OCI-LY1 (cell line): ENCODE measurements at regions not wholly inside any gene's neighbourhood (a gene's known extent, or its start where the extent isn't known, plus 50 kb on each side); places are given as distances from the start of the nearest gene placed in this dataset.

Source experiments
- H2AFZ ChIP-seq: fragments of 200-600 bp; sonication (generic), shearing (Covaris generic); 2 replicates; pipeline ENCODE4 v1.6.0; 2014; ENCODE audit warnings: antibody characterized with exemption, mild to moderate bottlenecking, low read length
- H3F3A ChIP-seq: fragments of 200-600 bp; sonication (generic), shearing (Covaris generic); 2 replicates; pipeline ENCODE4 v1.6.0; 2014; ENCODE audit warnings: mild to moderate bottlenecking, antibody characterized with exemption, low read length, moderate library complexity; ENCODE audit not compliant: insufficient read depth
- H3K27ac ChIP-seq: fragments of 200-600 bp; sonication (generic); 2 replicates; pipeline ENCODE4 v1.5.1; 2014; ENCODE audit warnings: low read length, mixed run types, mild to moderate bottlenecking, low read depth; ENCODE audit not compliant: poor library complexity, severe bottlenecking
- H3K27me3 ChIP-seq: fragments of 200-600 bp; sonication (generic); 2 replicates; pipeline ENCODE4 v1.6.0; 2014; ENCODE audit warnings: antibody characterized with exemption, mild to moderate bottlenecking, low read length, moderate library complexity; ENCODE audit not compliant: insufficient read depth
- H3K36me3 ChIP-seq: fragments of 200-600 bp; sonication (generic); 2 replicates; pipeline ENCODE4 v1.6.1; 2014; ENCODE audit warnings: mild to moderate bottlenecking, antibody characterized with exemption, low read length, moderate library complexity, mixed read lengths; ENCODE audit not compliant: insufficient read depth
- H3K4me1 ChIP-seq: fragments of 200-600 bp; sonication (generic); 2 replicates; pipeline ENCODE4 v1.5.1; 2014; ENCODE audit warnings: mild to moderate bottlenecking, low read length, moderate library complexity; ENCODE audit not compliant: insufficient read depth, severe bottlenecking
- H3K4me2 ChIP-seq: fragments of 200-600 bp; sonication (generic), shearing (Covaris generic); 2 replicates; pipeline ENCODE4 v1.6.1; 2014; ENCODE audit warnings: low read length
- H3K4me3 ChIP-seq: fragments of 200-600 bp; sonication (generic); 2 replicates; pipeline ENCODE4 v1.5.1; 2014; ENCODE audit warnings: low read length, low read depth, mild to moderate bottlenecking, mixed read lengths; ENCODE audit not compliant: poor library complexity, severe bottlenecking
- H3K79me2 ChIP-seq: fragments of 200-600 bp; shearing (Covaris generic); 2 replicates; pipeline ENCODE4 v1.6.1; 2016; ENCODE audit warnings: mixed run types, low read length, mixed read lengths; ENCODE audit not compliant: insufficient read depth
- H3K9ac ChIP-seq: fragments of 200-600 bp; sonication (generic), shearing (Covaris generic); 2 replicates; pipeline ENCODE4 v1.6.1; 2014; ENCODE audit warnings: mild to moderate bottlenecking, low read length, mixed read lengths
- H3K9me2 ChIP-seq: fragments of 200-600 bp; sonication (generic), shearing (Covaris generic); 2 replicates; pipeline ENCODE4 v1.6.1; 2014; ENCODE audit warnings: low read depth, mild to moderate bottlenecking, low read length, mixed read lengths
- H3K9me3 ChIP-seq: fragments of 200-600 bp; shearing (Covaris generic); 2 replicates; pipeline ENCODE4 v1.6.1; 2014; ENCODE audit warnings: low read length, mixed read lengths
- H4K20me1 ChIP-seq: fragments of 200-600 bp; sonication (generic), shearing (Covaris generic); 2 replicates; pipeline ENCODE4 v1.6.0; 2016; ENCODE audit warnings: mild to moderate bottlenecking, low read length; ENCODE audit not compliant: insufficient read depth
- EZH2 ChIP-seq: fragments of 200-600 bp; sonication (generic), shearing (Covaris generic); IDR thresholded peaks from 2 replicates; pipeline ENCODE4 v1.8.0; 2017; ENCODE audit warnings: borderline replicate concordance, mixed run types, mild to moderate bottlenecking, antibody characterized with exemption, low read length, moderate library complexity, mixed read lengths
- TF ChIP-seq, protein P1 (sequence below): fragments of 200-600 bp; sonication (generic), shearing (Covaris generic); IDR thresholded peaks from 2 replicates; pipeline ENCODE4 v1.5.1; 2017; ENCODE audit warnings: mild to moderate bottlenecking, antibody characterized with exemption, low read length, moderate library complexity, mixed read lengths

DNA sequence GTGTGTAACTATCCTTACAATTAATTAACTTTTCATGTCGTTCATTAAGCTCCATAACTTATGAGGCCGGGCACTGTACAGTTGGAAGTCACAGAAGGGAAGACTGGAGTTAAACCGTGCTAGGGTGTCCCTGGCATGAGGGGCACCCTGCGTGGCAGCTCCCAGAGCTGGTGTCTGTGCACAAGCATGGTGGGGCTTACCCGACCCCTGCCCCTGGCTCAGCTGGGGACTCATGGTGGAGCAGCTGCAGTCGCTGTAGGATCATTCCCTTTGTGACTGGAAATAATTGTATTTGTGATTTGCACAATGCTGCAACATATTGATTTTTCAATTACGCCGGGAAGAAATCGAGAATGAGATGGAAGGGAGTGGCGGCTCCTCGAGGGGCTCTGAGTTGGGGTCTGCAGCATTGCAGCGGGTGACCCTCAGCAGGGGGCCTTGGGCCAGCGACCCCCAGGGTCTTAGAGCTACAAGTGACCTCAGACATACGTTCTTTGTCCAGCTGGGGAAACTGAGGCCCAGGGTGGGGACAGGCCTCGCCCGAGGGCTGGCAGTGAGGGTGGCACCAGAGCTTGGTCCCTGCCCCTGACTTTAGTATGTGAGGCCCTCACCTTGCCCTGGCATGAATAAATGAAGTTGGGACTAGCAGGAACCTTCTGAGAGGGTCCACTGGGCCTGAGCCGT, 125.4 kb downstream of the KIF26A start:
- H4K20me1 ChIP-seq = no peaks in the 10 kb centered on the region
- no peaks in the 10 kb centered on the region for H3K36me3 ChIP-seq
- no peak overlapping the region for H3K4me2 ChIP-seq
- H3K9me2 ChIP-seq = no peaks in the 10 kb centered on the region; the same call in 1 of the 2 replicates
- no peak overlapping the region for H3K27ac ChIP-seq
- no peaks in the 10 kb centered on the region for H3K79me2 ChIP-seq
- H3K4me3 ChIP-seq = no peak overlapping the region
- no peaks in the 10 kb centered on the region for H3K9me3 ChIP-seq
- no peaks in the 10 kb centered on the region for H3K4me1 ChIP-seq
- no peak overlapping the region for H2AFZ ChIP-seq
- H3F3A ChIP-seq = no peaks in the 10 kb centered on the region
- peaks cover 3% of the 10 kb centered on the region; the same call in 1 of the 2 replicates for H3K27me3 ChIP-seq
- H3K9ac ChIP-seq = no peak overlapping the region
- TF ChIP-seq, protein P1, sequence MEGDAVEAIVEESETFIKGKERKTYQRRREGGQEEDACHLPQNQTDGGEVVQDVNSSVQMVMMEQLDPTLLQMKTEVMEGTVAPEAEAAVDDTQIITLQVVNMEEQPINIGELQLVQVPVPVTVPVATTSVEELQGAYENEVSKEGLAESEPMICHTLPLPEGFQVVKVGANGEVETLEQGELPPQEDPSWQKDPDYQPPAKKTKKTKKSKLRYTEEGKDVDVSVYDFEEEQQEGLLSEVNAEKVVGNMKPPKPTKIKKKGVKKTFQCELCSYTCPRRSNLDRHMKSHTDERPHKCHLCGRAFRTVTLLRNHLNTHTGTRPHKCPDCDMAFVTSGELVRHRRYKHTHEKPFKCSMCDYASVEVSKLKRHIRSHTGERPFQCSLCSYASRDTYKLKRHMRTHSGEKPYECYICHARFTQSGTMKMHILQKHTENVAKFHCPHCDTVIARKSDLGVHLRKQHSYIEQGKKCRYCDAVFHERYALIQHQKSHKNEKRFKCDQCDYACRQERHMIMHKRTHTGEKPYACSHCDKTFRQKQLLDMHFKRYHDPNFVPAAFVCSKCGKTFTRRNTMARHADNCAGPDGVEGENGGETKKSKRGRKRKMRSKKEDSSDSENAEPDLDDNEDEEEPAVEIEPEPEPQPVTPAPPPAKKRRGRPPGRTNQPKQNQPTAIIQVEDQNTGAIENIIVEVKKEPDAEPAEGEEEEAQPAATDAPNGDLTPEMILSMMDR = no peak
- TF ChIP-seq EZH2 = no peak

GRCh38 chr14:104264495-104265265, 126.3 kb downstream of the KIF26A start:
- no peak overlapping the region for H3K27ac ChIP-seq
- H3K9ac ChIP-seq = no peak overlapping the region
- H4K20me1 ChIP-seq = no peaks in the 10 kb centered on the region
- peaks cover 3% of the 10 kb centered on the region; the same call in 1 of the 2 replicates for H3K27me3 ChIP-seq
- H3K4me2 ChIP-seq = no peak overlapping the region
- H2AFZ ChIP-seq = no peak overlapping the region
- no peaks in the 10 kb centered on the region; the same call in 1 of the 2 replicates for H3K9me2 ChIP-seq
- H3K9me3 ChIP-seq = no peaks in the 10 kb centered on the region
- no peak overlapping the region for H3K4me3 ChIP-seq
- H3F3A ChIP-seq = no peaks in the 10 kb centered on the region
- no peaks in the 10 kb centered on the region for H3K79me2 ChIP-seq
- H3K36me3 ChIP-seq = no peaks in the 10 kb centered on the region
- TF ChIP-seq EZH2 = no peak
- TF ChIP-seq, protein P1 = no peak
- H3K4me1 ChIP-seq = no peaks in the 10 kb centered on the region

DNA sequence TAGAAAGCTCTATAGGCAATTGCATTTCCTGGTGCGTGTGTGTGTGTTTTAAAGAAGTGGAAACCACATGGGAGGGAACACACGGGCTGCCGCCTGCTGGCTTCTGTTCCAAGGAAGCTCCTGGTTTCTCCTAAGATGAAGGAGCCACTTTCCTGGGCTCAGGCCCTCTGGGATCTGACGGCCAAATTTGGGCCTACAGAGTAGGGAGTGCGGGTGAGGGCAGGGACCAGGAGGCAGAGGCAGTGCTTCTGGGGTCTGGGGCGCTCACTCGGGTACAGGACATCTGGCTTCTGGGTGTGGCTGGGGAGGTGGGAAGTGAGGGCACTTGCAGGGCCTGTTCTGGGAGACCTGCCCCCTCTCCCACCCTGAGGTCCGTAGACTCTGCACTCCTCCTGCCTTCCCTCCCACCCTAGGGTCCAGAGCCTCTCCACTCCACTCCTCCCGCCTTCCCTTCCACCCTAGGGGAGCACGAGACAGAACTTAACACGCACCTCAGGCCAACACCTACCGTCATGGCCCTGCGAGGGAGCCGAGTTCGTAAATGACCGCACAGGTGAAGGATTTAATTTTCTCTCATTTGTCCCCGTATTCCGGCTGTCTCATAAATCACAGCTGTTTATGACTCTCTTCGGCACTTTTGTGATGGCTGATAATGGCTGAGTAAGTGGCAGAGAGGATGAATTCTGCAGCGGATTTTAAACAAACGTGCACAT, 127.7 kb downstream of the KIF26A start:
- Histone ChIP-seq H2AFZ (no peak overlapping the region), H3K4me2 (no peak overlapping the region), H3K4me1 (no peaks in the 10 kb centered on the region), H3K9me3 (no peaks in the 10 kb centered on the region), H3K27ac (no peak overlapping the region), H3K4me3 (no peak overlapping the region), H3K9ac (no peak overlapping the region), H3K27me3 (peaks cover 3% of the 10 kb centered on the region; the same call in 1 of the 2 replicates), H3F3A (no peaks in the 10 kb centered on the region), H3K9me2 (no peaks in the 10 kb centered on the region; the same call in 1 of the 2 replicates), H4K20me1 (no peaks in the 10 kb centered on the region), H3K36me3 (no peaks in the 10 kb centered on the region), H3K79me2 (no peaks in the 10 kb centered on the region)
- TF ChIP-seq EZH2 = no peak
- TF ChIP-seq, protein P1 = no peak
